HG03565 (cell line): ENCODE measurements at regions not wholly inside any gene's neighbourhood (a gene's known extent, or its start where the extent isn't known, plus 50 kb on each side); places are given as distances from the start of the nearest gene placed in this dataset.
"Not testable (repeated sequence)": the region's sequence is repeated elsewhere in the genome, so short reads cannot be mapped to it uniquely, and the experiment has no call there.

Experiments used
- ATAC-seq: cut with Tn5 transposase; IDR thresholded peaks from one replicate; pipeline ENCODE4 v1.9.1; 2021; ENCODE audit warnings: mild to moderate bottlenecking, moderate library complexity; ENCODE audit not compliant: unreplicated experiment

- no peak for ATAC-seq
These were observed 226.1 kb upstream of the PIK3R1 start for GRCh38 chr5:67989456-67989855.

DNA sequence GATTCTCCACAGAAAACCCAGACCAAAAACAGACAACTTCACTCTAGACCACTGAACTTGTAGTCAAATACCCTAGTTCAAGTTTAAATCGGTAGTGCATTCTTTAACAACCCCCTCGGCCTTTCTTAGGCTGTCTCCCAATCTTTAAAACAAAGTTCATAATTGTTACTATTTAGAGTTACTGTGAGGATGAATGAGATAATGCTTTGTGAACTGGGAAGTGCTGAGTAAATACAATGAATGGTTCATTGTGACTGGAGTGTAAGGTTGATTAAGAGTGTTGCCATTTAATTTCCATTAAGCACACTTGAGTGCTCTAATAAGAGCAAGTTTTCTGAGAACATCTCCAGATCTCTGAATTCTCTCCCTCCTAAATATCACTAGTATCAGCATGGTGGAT, 228.8 kb upstream of the PIK3R1 start:
- ATAC-seq = no peak

DNA sequence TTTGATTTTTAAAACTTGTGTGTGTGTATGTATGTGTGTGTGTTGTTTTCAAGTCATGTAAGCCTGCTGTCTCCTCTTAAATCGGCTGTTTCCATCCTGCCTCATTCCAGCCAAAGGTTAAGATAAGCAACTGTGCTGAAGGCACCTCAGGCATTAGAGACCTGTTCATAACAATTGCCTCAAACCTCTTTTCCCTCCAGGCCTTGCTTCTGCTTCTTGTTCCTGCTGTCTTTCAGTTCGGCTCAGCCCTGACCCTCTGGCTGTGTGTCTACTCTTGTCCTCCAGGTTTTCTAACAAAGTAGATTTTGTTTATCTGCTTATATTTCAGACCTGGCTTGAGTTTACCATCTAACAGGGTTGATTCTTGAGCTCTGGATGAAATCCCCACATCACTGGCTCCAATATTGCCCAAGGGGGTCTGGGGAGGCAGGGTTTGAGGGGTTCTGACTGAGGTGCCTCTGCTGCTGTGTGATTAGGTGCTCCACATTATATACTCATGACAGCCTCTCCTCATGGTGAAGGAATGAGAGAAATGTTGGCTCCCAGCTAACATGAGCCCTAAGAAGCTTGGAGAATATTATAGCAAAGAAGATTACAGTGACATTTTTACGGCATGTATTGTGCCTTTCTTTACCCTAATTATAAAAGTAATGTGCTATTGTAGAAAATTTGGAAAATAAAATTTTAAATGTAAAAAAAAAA, 229.7 kb upstream of the PIK3R1 start:
- ATAC-seq = no peak

GRCh38 chr5:67984546-67984945, 231.0 kb upstream of the PIK3R1 start:
- ATAC-seq = no peak

- no peak for ATAC-seq
These were observed 232.1 kb upstream of the PIK3R1 start for GRCh38 chr5:67983251-67984110.

- not testable (repeated sequence) for ATAC-seq
These were observed 233.4 kb upstream of the PIK3R1 start for GRCh38 chr5:67982160-67982559.

DNA sequence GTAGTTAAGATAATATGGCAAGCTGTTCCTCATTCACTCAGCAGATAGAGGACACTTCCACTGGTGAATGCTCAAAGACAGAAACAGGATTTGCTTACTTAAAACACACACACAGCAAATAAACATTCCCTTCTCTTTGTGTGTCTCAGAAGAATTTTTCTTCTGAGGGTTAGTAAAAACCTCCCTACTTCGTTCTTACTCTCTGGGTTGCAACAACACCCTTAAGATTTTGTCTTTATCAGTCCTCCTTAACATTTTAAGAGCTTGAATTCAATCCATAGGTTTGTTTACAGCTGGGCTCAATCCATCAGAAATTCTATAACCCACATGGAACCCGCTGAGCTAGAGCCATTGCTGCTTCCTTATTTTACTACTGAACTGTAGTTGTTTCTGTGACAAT, 237.4 kb upstream of the PIK3R1 start:
- ATAC-seq = no peak

- ATAC-seq = no peak
These were observed 238.5 kb upstream of the PIK3R1 start for GRCh38 chr5:67976891-67977601.

GRCh38 chr5:67976181-67976580, 239.4 kb upstream of the PIK3R1 start:
- no peak for ATAC-seq

GRCh38 chr5:67974471-67974870, 241.1 kb upstream of the PIK3R1 start:
- ATAC-seq = no peak

DNA sequence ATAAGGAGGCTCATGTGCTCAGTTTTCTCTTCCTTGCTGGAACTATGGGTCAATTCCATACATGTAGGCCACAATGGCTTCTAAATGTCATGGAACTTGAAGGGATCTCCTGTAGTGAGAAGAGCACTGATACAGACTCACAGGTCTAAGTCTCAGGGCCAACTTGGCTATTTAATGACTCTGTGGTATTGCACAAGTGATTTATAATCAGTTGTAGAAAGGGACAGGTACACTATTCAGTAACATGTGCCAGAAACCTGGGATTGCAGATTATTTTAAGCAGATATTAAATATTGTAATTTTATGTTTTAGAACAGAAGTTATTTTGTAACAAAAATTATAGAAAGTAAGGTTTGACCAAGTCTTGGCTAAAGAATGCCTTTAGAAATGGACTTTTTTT, 241.5 kb upstream of the PIK3R1 start:
- ATAC-seq = no peak

DNA sequence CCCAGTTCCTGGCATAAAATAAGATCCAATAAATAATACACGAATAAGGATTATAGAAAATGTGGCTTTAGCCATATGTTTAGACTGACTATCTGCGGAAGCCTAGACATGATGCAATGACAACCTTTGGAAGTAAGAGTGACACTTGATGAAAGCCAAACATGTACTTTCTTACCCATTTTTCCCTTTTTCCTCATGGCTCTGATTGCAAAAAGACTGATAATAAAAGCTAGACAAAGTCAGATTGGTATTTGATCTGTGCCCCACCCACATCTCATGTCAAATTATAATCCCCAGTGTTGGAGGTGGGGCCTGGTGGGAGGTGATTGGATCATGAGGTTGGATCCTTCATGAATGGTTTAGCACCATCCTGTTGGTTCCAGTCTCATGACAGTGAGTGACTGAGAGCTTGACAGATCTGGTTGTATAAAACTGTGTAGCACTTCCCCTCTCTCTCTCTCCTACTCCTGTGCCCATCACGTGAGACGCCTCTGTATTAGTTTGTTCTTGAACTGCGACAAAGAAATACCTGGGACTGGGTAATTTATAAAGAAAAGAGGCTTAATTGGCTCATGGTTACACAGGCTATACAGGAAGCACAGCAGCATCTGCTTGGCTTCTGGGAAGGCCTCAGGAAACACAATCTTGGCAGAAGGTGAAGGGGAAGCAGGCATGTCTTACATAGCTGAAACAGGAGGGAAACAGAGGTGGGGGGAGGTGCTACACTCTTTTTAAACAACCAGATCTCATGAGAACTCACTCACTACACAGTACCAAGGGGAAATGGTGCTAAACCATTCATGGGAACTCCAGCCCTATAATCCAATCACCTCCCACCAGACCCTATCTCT, 243.4 kb upstream of the PIK3R1 start:
- ATAC-seq = no peak

DNA sequence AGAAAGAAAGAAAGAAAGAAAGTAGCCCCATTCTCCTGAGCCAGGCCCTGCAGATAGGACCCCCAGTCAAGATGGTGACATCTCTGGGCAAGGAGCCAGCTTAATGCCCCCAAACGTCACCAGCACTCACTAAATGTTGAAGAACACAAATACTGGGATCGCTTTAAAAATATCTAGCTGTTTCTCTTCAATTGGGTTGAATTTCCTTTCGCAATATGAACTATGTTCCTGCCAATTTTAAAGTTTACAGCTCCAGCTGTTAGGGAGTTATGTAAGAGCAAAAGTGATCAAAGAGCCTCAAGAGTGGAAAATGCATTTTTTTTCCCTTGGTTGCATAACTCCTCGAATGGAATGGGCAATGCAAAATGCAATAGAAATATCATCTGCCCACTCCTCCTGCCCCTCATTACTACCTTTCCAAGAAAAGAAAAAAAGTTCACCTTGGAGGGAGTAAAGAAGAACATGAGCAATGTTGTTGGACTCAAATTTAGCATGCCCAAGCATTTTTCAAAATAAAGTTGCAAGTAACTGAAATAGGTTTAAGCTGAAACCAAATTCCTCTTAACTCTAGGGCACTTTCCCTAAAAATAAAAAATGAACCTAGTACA, 244.2 kb upstream of the PIK3R1 start:
- ATAC-seq = no peak

- no peak for ATAC-seq
These were observed 245.9 kb upstream of the PIK3R1 start for GRCh38 chr5:67969631-67970030.

- ATAC-seq = no peak
These were observed 246.4 kb upstream of the PIK3R1 start for GRCh38 chr5:67969176-67969575.

GRCh38 chr5:67966712-67967111, 248.8 kb upstream of the PIK3R1 start:
- no peak for ATAC-seq

- no peak for ATAC-seq
These were observed 250.9 kb upstream of the PIK3R1 start for GRCh38 chr5:67964619-67965018.

GRCh38 chr5:67963789-67964519, 251.6 kb upstream of the PIK3R1 start:
- ATAC-seq = no peak

DNA sequence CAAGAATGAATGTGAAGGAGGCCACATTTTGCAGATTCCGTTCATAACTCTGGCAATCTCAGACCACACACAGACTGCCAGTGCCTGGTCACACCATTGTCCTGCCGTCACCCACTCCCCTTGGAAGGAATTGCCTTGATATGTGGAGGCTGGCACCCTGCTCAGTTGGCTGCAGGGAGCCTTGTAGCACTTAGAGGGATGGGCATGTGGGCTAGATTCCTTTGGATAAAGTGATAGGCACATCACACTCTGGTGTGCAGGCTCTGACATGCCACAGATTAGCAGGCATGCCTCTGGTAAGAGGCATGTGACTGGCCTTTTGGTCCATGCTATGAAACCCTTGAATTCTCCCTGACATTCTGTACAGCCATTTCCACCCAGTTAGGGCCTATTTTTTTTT, 254.6 kb upstream of the PIK3R1 start:
- ATAC-seq = no peak

- ATAC-seq = no peak
These were observed 258.2 kb upstream of the PIK3R1 start for GRCh38 chr5:67957374-67957773.
